Iris pigment epithelial cell (primary cell): ENCODE measurements at regions not wholly inside any gene's neighbourhood (a gene's known extent, or its start where the extent isn't known, plus 50 kb on each side); places are given as distances from the start of the nearest gene placed in this dataset.
"Not testable (repeated sequence)": the region's sequence is repeated elsewhere in the genome, so short reads cannot be mapped to it uniquely, and the experiment has no call there.

ENCODE experiments used
- DNase-seq: peaks from one replicate; pipeline ENCODE4 v3.0.0-alpha.2; 2011; ENCODE audit warnings: low read depth

GRCh38 chr1:208717525-208717924 is 473.3 kb upstream of the PLXNA2 start:
- DNase-seq = no peak

GRCh38 chr1:208722592-208722991 is 478.4 kb upstream of the PLXNA2 start:
- no peak for DNase-seq

- no peak for DNase-seq
Observed at GRCh38 chr1:208724079-208724478, 479.9 kb upstream of the PLXNA2 start.

- no peak for DNase-seq
Observed at GRCh38 chr1:208728815-208729214, 484.6 kb upstream of the PLXNA2 start.

- DNase-seq = no peak
Observed at GRCh38 chr1:208731981-208732821, 488.0 kb upstream of the PLXNA2 start.

- DNase-seq = no peak
Observed at GRCh38 chr1:208737161-208737560, 493.0 kb upstream of the PLXNA2 start.

GRCh38 chr1:208737922-208738321 is 493.7 kb upstream of the PLXNA2 start:
- no peak for DNase-seq

- DNase-seq = not testable (repeated sequence)
Observed at GRCh38 chr1:208739636-208740035, 495.5 kb upstream of the PLXNA2 start.

GRCh38 chr1:208741296-208741695 is 497.1 kb upstream of the PLXNA2 start:
- DNase-seq = no peak

GRCh38 chr1:208743361-208743760 is 499.2 kb upstream of the PLXNA2 start:
- DNase-seq = no peak

GRCh38 chr1:208747979-208748378 is 503.8 kb upstream of the PLXNA2 start:
- DNase-seq = no peak

- DNase-seq = no peak
Observed at GRCh38 chr1:208748387-208749165, 504.4 kb upstream of the PLXNA2 start.

- DNase-seq = no peak
Observed at GRCh38 chr1:208756339-208756981, 512.3 kb upstream of the PLXNA2 start.

- DNase-seq = no peak
Observed at GRCh38 chr1:208757846-208758245, 513.7 kb upstream of the PLXNA2 start.

GRCh38 chr1:208759255-208759654 is 515.1 kb upstream of the PLXNA2 start:
- no peak for DNase-seq

GRCh38 chr1:208763971-208764370 is 519.8 kb upstream of the PLXNA2 start:
- no peak for DNase-seq

- DNase-seq = no peak
Observed at GRCh38 chr1:208766832-208767231, 522.6 kb upstream of the PLXNA2 start.

- no peak for DNase-seq
Observed at GRCh38 chr1:208767816-208768215, 523.6 kb upstream of the PLXNA2 start.

GRCh38 chr1:208772891-208773290 is 528.7 kb upstream of the PLXNA2 start:
- no peak for DNase-seq

GRCh38 chr1:208775841-208776240 is 531.7 kb upstream of the PLXNA2 start:
- DNase-seq = no peak

- DNase-seq = no peak
Observed at GRCh38 chr1:208778417-208778816, 534.2 kb upstream of the PLXNA2 start.

GRCh38 chr1:208781391-208782045 is 537.3 kb upstream of the PLXNA2 start:
- DNase-seq = no peak
